CD14-positive monocyte (primary cell): ENCODE measurements at regions not wholly inside any gene's neighbourhood (a gene's known extent, or its start where the extent isn't known, plus 50 kb on each side); places are given as distances from the start of the nearest gene placed in this dataset.

Experiments
- DNase-seq, 3 donors: peaks; one replicate each; pipeline ENCODE4 v3.0.0-alpha.2; 2011 to 2022
- H2AFZ ChIP-seq: 2 replicates; pipeline ENCODE4 v1.6.0; 2012; ENCODE audit warnings: mild to moderate bottlenecking, low read depth, low read length, inconsistent platforms; ENCODE audit not compliant: insufficient read depth, poor library complexity, severe bottlenecking
- H3K27ac ChIP-seq, 2 donors: 1 replicate in 1 of 2; 2 replicates in 1 of 2; pipeline ENCODE4 v1.5.1; 2012 to 2013; ENCODE audit warnings: low read length in 2 of 2, control low read depth in 1 of 2, inconsistent platforms in 1 of 2, low read depth in 1 of 2, mild to moderate bottlenecking in 1 of 2
- H3K27me3 ChIP-seq, 2 donors: one replicate each; pipeline versions ENCODE4 v1.6.0 to v1.6.1; 2011 to 2013; ENCODE audit warnings: low read length in 2 of 2; ENCODE audit not compliant: control insufficient read depth in 2 of 2, insufficient read depth in 2 of 2
- H3K36me3 ChIP-seq, 2 donors: replicated peaks in 1 of 2; 1 replicate in 1 of 2; 2 replicates in 1 of 2; pipeline versions ENCODE4 v1.5.1 to v1.6.1; 2012 to 2013; ENCODE audit warnings: low read length in 2 of 2, control low read depth in 1 of 2, inconsistent platforms in 1 of 2, mild to moderate bottlenecking in 1 of 2; ENCODE audit not compliant: insufficient read depth in 2 of 2, control insufficient read depth in 1 of 2
- H3K4me1 ChIP-seq, 2 donors: 1 replicate in 1 of 2; 2 replicates in 1 of 2; pipeline versions ENCODE4 v1.5.1 to v1.6.1; 2012 to 2013; ENCODE audit warnings: low read length in 2 of 2, control low read depth in 1 of 2, inconsistent platforms in 1 of 2, mild to moderate bottlenecking in 1 of 2, moderate library complexity in 1 of 2; ENCODE audit not compliant: insufficient read depth in 2 of 2, control insufficient read depth in 1 of 2
- H3K4me2 ChIP-seq: replicated peaks from 2 replicates; pipeline ENCODE3; 2012; ENCODE audit warnings: low read length, moderate library complexity, mild to moderate bottlenecking; ENCODE audit not compliant: poor library complexity, severe bottlenecking; ENCODE audit errors: extremely low read depth
- H3K4me3 ChIP-seq, 3 experiments: fragments of 200-600 bp in 1 of 3; sonication (generic) in 1 of 3; replicated peaks in 1 of 3; 1 replicate in 2 of 3; 2 replicates in 1 of 3; pipeline ENCODE4 v1.5.1; 2011 to 2013; ENCODE audit warnings: low read length in 3 of 3, mild to moderate bottlenecking in 3 of 3, control low read depth in 2 of 3, low read depth in 2 of 3, inconsistent platforms in 1 of 3, moderate library complexity in 1 of 3
- H3K79me2 ChIP-seq: 2 replicates; pipeline ENCODE4 v1.6.0; 2012; ENCODE audit warnings: mild to moderate bottlenecking, control low read depth, inconsistent platforms, low read length, moderate library complexity; ENCODE audit not compliant: insufficient read depth
- H3K9ac ChIP-seq: 2 replicates; pipeline ENCODE4 v1.6.0; 2017; ENCODE audit warnings: low read length, mild to moderate bottlenecking; ENCODE audit not compliant: insufficient read depth, poor library complexity, severe bottlenecking
- H3K9me3 ChIP-seq, 2 donors: replicated peaks in 1 of 2; 1 replicate in 1 of 2; 2 replicates in 1 of 2; pipeline versions ENCODE4 v1.5.1 to v1.6.1; 2012 to 2013; ENCODE audit warnings: low read length in 2 of 2, control low read depth in 1 of 2; ENCODE audit not compliant: control insufficient read depth in 1 of 2, insufficient read depth in 1 of 2
- H4K20me1 ChIP-seq: 2 replicates; pipeline ENCODE4 v1.6.0; 2012; ENCODE audit warnings: mild to moderate bottlenecking, low read length, control low read depth, moderate library complexity; ENCODE audit not compliant: insufficient read depth
- H3K27ac Mint-ChIP-seq, 7 donors: one replicate each; pipeline ENCODE4 v1.8.0; 2020; ENCODE audit warnings: mild to moderate bottlenecking in 7 of 7, mixed read lengths in 7 of 7, moderate library complexity in 6 of 7, inconsistent platforms in 2 of 7
- H3K27me3 Mint-ChIP-seq, 3 donors: one replicate each; pipeline ENCODE4 v1.8.0; 2021 to 2022; ENCODE audit warnings: low read depth in 3 of 3, mild to moderate bottlenecking in 3 of 3, mixed read lengths in 3 of 3, moderate library complexity in 3 of 3, inconsistent platforms in 1 of 3
- H3K36me3 Mint-ChIP-seq, 2 donors: one replicate each; pipeline ENCODE4 v1.8.0; 2020; ENCODE audit warnings: mixed read lengths in 2 of 2, inconsistent platforms in 1 of 2, mild to moderate bottlenecking in 1 of 2
- H3K4me1 Mint-ChIP-seq: one replicate; pipeline ENCODE4 v1.8.0; 2020; ENCODE audit warnings: mild to moderate bottlenecking, mixed read lengths
- H3K4me3 Mint-ChIP-seq, 2 donors: one replicate each; pipeline ENCODE4 v1.8.0; 2020; ENCODE audit warnings: mild to moderate bottlenecking in 2 of 2, mixed read lengths in 2 of 2, moderate library complexity in 1 of 2
- H3K9me3 Mint-ChIP-seq, 7 donors: one replicate each; pipeline ENCODE4 v1.8.0; 2020 to 2022; ENCODE audit warnings: mixed read lengths in 7 of 7, mild to moderate bottlenecking in 6 of 7, moderate library complexity in 6 of 7, inconsistent platforms in 2 of 7
- CTCF ChIP-seq: fragments of 200-600 bp; IDR thresholded peaks from one replicate; pipeline ENCODE4 v1.8.0; 2022; ENCODE audit warnings: antibody characterized with exemption, mild to moderate bottlenecking
- WGBS: methylation state at CpG from one replicate; pipeline ENCODE4 v1.1.5; 2013; ENCODE audit warnings: missing lambda C conversion rate; ENCODE audit not compliant: insufficient coverage; 5-methylcytosine and 5-hydroxymethylcytosine counted together
- intact Hi-C, 2 donors: fragments of 100-400 bp; cut with micrococcal nuclease; formaldehyde crosslinking; loops; one replicate each; pipeline versions ENCODE4 v1.15.0 to v1.15.1; 2023

GRCh38 chr4:11081006-11081405 is 347.7 kb downstream of the HS3ST1 start:
- Mint-ChIP-seq H3K4me3 (no peak overlapping the region), H3K36me3 (no peaks in the 10 kb centered on the region), H3K27me3 (no peaks in the 10 kb centered on the region), H3K9me3 (peaks cover 0 to 10% (median 5%) of the 10 kb centered on the region in 7 donors), H3K27ac (peak overlapping the region in 3 of 7 donors; percentile 16 to 32 (median 18)), H3K4me1 (peaks cover 8% of the 10 kb centered on the region)
- TF ChIP-seq CTCF, result no peak
- Histone ChIP-seq H3K27me3 (no peaks in the 10 kb centered on the region), H4K20me1 (no peaks in the 10 kb centered on the region), H3K36me3 (no peaks in the 10 kb centered on the region), H3K4me1 (no peaks in the 10 kb centered on the region), H3K4me3 (no peak overlapping the region), H3K4me2 (no peak overlapping the region), H3K27ac (no peak overlapping the region), H3K9me3 (no peaks in the 10 kb centered on the region), H3K9ac (no peak overlapping the region), H2AFZ (no peak overlapping the region), H3K79me2 (no peaks in the 10 kb centered on the region)
- intact Hi-C loops, result no loop called here
- peak in 2 of 3 donors; percentile 12 to 25 for DNase-seq

DNA sequence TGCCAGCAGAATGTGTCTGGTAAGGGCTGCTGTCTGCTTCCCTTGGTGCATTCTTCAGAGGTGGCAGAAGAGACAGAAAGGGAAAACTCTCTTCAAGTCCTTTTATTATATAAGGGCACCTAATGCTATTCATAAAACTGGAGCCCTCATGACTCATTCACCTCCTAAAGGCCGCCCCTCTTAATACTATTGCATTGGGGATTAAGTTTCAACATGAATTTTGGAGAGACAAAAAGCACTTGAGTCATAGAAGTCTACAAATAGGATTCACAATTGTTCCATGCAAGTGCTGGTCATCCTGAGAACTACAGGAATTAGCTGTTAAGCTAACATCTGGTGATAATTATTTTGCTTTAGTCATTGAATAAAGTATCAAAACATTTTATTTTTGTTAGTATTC is 349.5 kb downstream of the HS3ST1 start:
- H3K9ac ChIP-seq, result no peak overlapping the region
- DNase-seq, result no peak

More for the DNA sequence above, 349.5 kb downstream of the HS3ST1 start:
- Histone ChIP-seq H3K79me2 (no peaks in the 10 kb centered on the region), H3K4me3 (no peak overlapping the region), H3K36me3 (no peaks in the 10 kb centered on the region), H4K20me1 (no peaks in the 10 kb centered on the region), H3K4me1 (no peaks in the 10 kb centered on the region), H3K27me3 (no peaks in the 10 kb centered on the region), H3K4me2 (no peak overlapping the region), H2AFZ (no peak overlapping the region), H3K27ac (no peak overlapping the region), H3K9me3 (no peaks in the 10 kb centered on the region)
- intact Hi-C loops, result no loop called here
- Mint-ChIP-seq H3K4me1 (peaks cover 8% of the 10 kb centered on the region), H3K4me3 (no peak overlapping the region), H3K36me3 (no peaks in the 10 kb centered on the region), H3K27ac (no peak overlapping the region), H3K27me3 (no peaks in the 10 kb centered on the region), H3K9me3 (peaks cover 0 to 10% (median 5%) of the 10 kb centered on the region in 7 donors)
- WGBS, result no CpG with 5 or more reads among the region's 1 CpG
- TF ChIP-seq CTCF, result no peak
